Ascending aorta (tissue), 2 donors: ENCODE measurements at regions not wholly inside any gene's neighbourhood (a gene's known extent, or its start where the extent isn't known, plus 50 kb on each side); places are given as distances from the start of the nearest gene placed in this dataset.
"Not testable (repeated sequence)": the region's sequence is repeated elsewhere in the genome, so short reads cannot be mapped to it uniquely, and the experiment has no call there.

Experiments
- DNase-seq, 2 donors: peaks; one replicate each; pipeline ENCODE4 v3.0.0-alpha.2; 2019; ENCODE audit warnings: low spot score in 2 of 2
- H3K27ac ChIP-seq, 2 donors: fragments of 200-600 bp; sonication (generic); one replicate each; pipeline ENCODE4 v1.5.1; 2016 to 2017; ENCODE audit warnings: mild to moderate bottlenecking in 1 of 2
- H3K27me3 ChIP-seq: fragments of 200-600 bp; sonication (generic); one replicate; pipeline ENCODE4 v1.5.1; 2017
- H3K36me3 ChIP-seq, 2 donors: fragments of 200-600 bp; sonication (generic); one replicate each; pipeline ENCODE4 v1.5.1; 2016
- H3K4me1 ChIP-seq, 2 donors: fragments of 200-600 bp; sonication (generic); one replicate each; pipeline ENCODE4 v1.5.1; 2016 to 2017; ENCODE audit warnings: mild to moderate bottlenecking in 1 of 2
- H3K4me3 ChIP-seq, 2 donors: fragments of 200-600 bp; sonication (generic); one replicate each; pipeline ENCODE4 v1.5.1; 2016 to 2017; ENCODE audit warnings: mild to moderate bottlenecking in 1 of 2
- H3K9me3 ChIP-seq, 2 donors: fragments of 200-600 bp; sonication (generic); one replicate each; pipeline ENCODE4 v1.5.1; 2016
- CTCF ChIP-seq, 3 experiments: fragments of 200-600 bp in 2 of 3; fragments of 450-650 bp in 1 of 3; sonication (generic) in 2 of 3; IDR thresholded peaks; one replicate each; pipeline ENCODE4 v1.5.1; 2016 to 2019; ENCODE audit warnings: antibody characterized with exemption in 3 of 3, mild to moderate bottlenecking in 1 of 3, moderate library complexity in 1 of 3
- intact Hi-C: fragments of 100-400 bp; cut with DNase I; formaldehyde crosslinking; loops from one replicate; pipeline ENCODE4 v1.15.1; 2023

GRCh38 chr12:118537481-118537917 is 161.1 kb downstream of the SUDS3 start:
- Histone ChIP-seq H3K27ac (peak overlapping the region; percentile 62 to 65), H3K4me1 (no peaks in the 10 kb centered on the region)

DNA sequence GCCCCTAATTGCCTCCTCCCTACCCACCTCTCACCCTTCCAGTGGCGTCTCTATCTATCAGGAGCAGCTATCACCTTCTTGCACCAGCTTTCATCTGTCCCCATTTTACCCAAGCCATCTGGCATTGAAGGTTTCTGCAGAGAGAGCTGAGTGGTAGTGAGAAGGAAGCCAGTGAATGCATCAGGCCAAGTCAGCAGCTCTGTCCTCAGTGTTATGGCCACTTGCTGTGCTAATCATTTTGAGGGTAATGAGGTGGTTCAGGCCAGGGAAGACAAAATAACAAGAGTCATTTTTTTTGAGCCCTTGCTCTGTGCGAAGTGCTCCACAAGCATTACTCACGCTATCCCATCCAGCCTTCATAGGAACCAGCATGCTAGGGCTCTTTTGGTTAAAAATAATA is 164.7 kb downstream of the SUDS3 start:
- DNase-seq, result no peak
- Histone ChIP-seq H3K36me3 (no peaks in the 10 kb centered on the region), H3K9me3 (no peaks in the 10 kb centered on the region), H3K4me1 (no peaks in the 10 kb centered on the region), H3K27me3 (no peaks in the 10 kb centered on the region), H3K4me3 (no peak overlapping the region), H3K27ac (no peak overlapping the region)
- TF ChIP-seq CTCF (IDR thresholded peaks at IDR 0.05), result no peak
- intact Hi-C loops, result no loop called here

More at GRCh38 chr12:118537481-118537917, 161.1 kb downstream of the SUDS3 start:
- H3K9me3 ChIP-seq, result no peaks in the 10 kb centered on the region
- TF ChIP-seq CTCF (IDR thresholded peaks at IDR 0.05), result no peak
- DNase-seq, result peak in 1 of 2 donors; percentile 73
- H3K4me3 ChIP-seq, result no peak overlapping the region
- H3K36me3 ChIP-seq, result no peaks in the 10 kb centered on the region
- intact Hi-C loops, result no loop called here
- no peaks in the 10 kb centered on the region for H3K27me3 ChIP-seq

GRCh38 chr12:118541934-118542333 is 165.6 kb downstream of the SUDS3 start:
- H3K27ac ChIP-seq, result no peak overlapping the region
- TF ChIP-seq CTCF (IDR thresholded peaks at IDR 0.05), result no peak
- no peaks in the 10 kb centered on the region for H3K4me1 ChIP-seq
- no peaks in the 10 kb centered on the region for H3K36me3 ChIP-seq
- no peaks in the 10 kb centered on the region for H3K27me3 ChIP-seq
- no peak for DNase-seq
- no peak overlapping the region for H3K4me3 ChIP-seq
- H3K9me3 ChIP-seq, result no peaks in the 10 kb centered on the region
- intact Hi-C loops, result no loop called here

DNA sequence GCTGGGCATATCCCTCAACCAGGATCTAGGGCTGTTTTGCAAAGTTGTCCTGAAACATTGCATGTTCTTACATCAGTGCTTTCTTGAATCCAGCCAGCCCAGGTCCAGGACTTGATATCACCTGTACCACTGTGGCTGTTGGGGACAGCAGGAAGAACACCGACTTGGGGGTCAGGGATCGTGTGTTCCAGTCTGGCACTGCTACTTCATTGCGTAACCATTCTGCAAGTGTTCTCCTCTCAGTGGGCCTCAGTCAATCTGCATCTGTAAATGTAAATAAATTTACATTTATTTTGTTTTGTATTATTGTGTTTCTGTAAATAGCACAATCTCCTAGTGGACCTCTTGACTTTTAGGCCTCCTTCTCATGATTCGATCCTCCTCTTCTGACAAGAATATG is 167.3 kb downstream of the SUDS3 start:
- Histone ChIP-seq H3K4me1 (no peaks in the 10 kb centered on the region), H3K27me3 (no peaks in the 10 kb centered on the region), H3K27ac (no peak overlapping the region), H3K4me3 (no peak overlapping the region), H3K36me3 (no peaks in the 10 kb centered on the region), H3K9me3 (no peaks in the 10 kb centered on the region)
- no peak for TF ChIP-seq CTCF (IDR thresholded peaks at IDR 0.05)
- intact Hi-C loops, result no loop called here
- no peak for DNase-seq

GRCh38 chr12:118544569-118544968 is 168.2 kb downstream of the SUDS3 start:
- Histone ChIP-seq H3K4me3 (no peak overlapping the region), H3K9me3 (no peaks in the 10 kb centered on the region), H3K27me3 (no peaks in the 10 kb centered on the region), H3K4me1 (no peaks in the 10 kb centered on the region), H3K36me3 (no peaks in the 10 kb centered on the region), H3K27ac (no peak overlapping the region)
- DNase-seq, result no peak
- TF ChIP-seq CTCF (IDR thresholded peaks at IDR 0.05), result no peak
- intact Hi-C loops, result no loop called here

DNA sequence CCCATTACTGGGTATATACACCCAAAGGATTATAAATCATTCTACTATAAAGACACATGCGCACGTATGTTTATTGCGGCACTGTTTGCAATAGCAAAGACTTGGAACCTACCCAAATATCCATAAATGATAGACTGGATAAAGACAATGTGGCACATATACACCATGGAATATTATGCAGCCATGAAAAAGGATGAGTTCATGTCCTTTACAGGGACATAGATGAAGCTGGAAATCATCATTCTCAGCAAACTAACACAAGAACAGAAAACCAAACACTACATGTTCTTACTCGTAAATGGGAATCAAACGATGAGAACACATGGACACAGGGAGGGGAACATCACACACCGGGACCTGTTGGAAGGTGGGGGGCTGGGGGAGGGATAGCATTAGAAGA is 171.3 kb downstream of the SUDS3 start:
- H3K4me1 ChIP-seq, H3K27ac ChIP-seq, H3K9me3 ChIP-seq, H3K4me3 ChIP-seq, DNase-seq, intact Hi-C loops, H3K27me3 ChIP-seq, H3K36me3 ChIP-seq: not testable (repeated sequence)
